SH-SY5Y (cell line): ENCODE measurements at regions not wholly inside any gene's neighbourhood (a gene's known extent, or its start where the extent isn't known, plus 50 kb on each side); places are given as distances from the start of the nearest gene placed in this dataset.

Experiments used
- GATA2 ChIP-seq: IDR thresholded peaks from 2 replicates; pipeline ENCODE4 v1.6.1; 2011; ENCODE audit warnings: mild to moderate bottlenecking, low read depth, low read length
- GATA3 ChIP-seq: IDR thresholded peaks from 2 replicates; pipeline ENCODE4 v1.6.1; 2011; ENCODE audit warnings: low read depth, mild to moderate bottlenecking, low read length, moderate library complexity

DNA sequence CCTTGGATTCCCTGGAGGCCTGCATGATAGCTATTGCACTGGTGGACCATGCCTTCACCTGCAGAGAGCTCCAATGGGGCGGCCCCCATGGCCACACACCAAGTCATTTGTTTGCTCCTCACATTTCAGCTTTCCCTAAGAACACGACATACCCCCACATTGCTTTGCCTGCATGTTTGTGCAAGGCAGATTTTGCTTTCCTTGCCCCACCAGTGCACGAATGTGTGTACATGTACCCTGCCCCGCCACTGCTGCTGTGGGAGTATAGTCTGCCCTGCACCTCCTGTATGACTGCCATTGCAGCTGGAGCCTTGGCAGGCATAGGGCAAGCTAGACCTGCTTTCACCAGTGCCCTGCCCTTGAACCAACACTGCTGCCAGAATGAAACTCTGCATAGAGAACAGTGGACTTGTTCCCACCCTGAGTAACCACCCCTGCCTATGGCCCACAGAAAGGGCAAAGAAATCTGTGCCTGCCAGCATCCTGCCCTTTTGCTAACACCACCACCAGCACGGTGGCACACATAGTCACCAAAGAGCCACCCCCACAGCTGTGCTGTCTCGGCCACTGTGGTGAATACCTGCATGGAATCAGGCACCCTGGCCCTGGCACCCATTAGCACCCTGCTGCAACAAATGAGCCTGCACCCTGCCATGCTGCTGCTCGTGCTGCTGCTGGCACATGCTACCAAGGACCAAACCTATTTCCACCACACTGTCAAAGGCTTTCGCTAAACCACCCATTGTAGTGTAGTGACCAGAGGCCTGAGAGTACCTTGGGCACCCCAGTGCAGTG lies 661.7 kb upstream of the FAM241A start:
- TF ChIP-seq GATA2 (no peak), GATA3 (no peak)
